SK-N-SH treated with all-trans-retinoic acid at 6 μM for 48 hours (cell line): ENCODE measurements at regions not wholly inside any gene's neighbourhood (a gene's known extent, or its start where the extent isn't known, plus 50 kb on each side); places are given as distances from the start of the nearest gene placed in this dataset.

Experiments used
- ATAC-seq: fragments of 200-7000 bp; cut with Tn5 transposase; 3 replicates; pipeline ENCODE4 v1.9.1; 2020; ENCODE audit warnings: mild to moderate bottlenecking, moderate library complexity
- ARNTL ChIP-seq: fragments of 450-650 bp; formaldehyde crosslinking; IDR thresholded peaks from 2 replicates; pipeline ENCODE4 v1.5.0; 2020; ENCODE audit warnings: low read depth, mild to moderate bottlenecking, moderate library complexity, borderline replicate concordance
- BACH2 ChIP-seq: fragments of 250-450 bp; sonication (Bioruptor Pico); IDR thresholded peaks from 2 replicates; pipeline ENCODE4 v1.9.0; 2021; ENCODE audit warnings: mild to moderate bottlenecking, borderline replicate concordance
- CSDC2 ChIP-seq: fragments of 250-450 bp; sonication (Bioruptor Pico); IDR thresholded peaks from 2 replicates; pipeline ENCODE4 v1.5.0; 2020; ENCODE audit warnings: mild to moderate bottlenecking, moderate library complexity
- ESRRG ChIP-seq: fragments of 250-450 bp; sonication (Bioruptor Pico); IDR thresholded peaks from 2 replicates; pipeline ENCODE4 v1.6.1; 2021; ENCODE audit warnings: mild to moderate bottlenecking
- GLIS3 ChIP-seq: fragments of 250-450 bp; sonication (Bioruptor Pico); IDR thresholded peaks from 2 replicates; pipeline ENCODE4 v1.5.0; 2020; ENCODE audit warnings: mild to moderate bottlenecking, moderate library complexity
- ISL1 ChIP-seq: fragments of 250-450 bp; sonication (Bioruptor Pico); IDR thresholded peaks from 2 replicates; pipeline ENCODE4 v2.1.2; 2022; ENCODE audit warnings: mild to moderate bottlenecking, moderate library complexity
- OSR1 ChIP-seq: fragments of 250-450 bp; sonication (Bioruptor Pico); IDR thresholded peaks from 2 replicates; pipeline ENCODE4 v1.8.0; 2022; ENCODE audit warnings: moderate library complexity, mild to moderate bottlenecking, inconsistent platforms
- PPARA ChIP-seq: fragments of 250-450 bp; sonication (Bioruptor Pico); IDR thresholded peaks from 2 replicates; pipeline ENCODE4 v1.5.0; 2020; ENCODE audit warnings: mild to moderate bottlenecking, borderline replicate concordance
- RARB ChIP-seq: fragments of 250-450 bp; sonication (Bioruptor Pico); IDR thresholded peaks from 2 replicates; pipeline ENCODE4 v1.8.0; 2021; ENCODE audit warnings: mild to moderate bottlenecking, moderate library complexity
- SNAI2 ChIP-seq: fragments of 250-450 bp; sonication (Bioruptor Pico); IDR thresholded peaks from 2 replicates; pipeline ENCODE4 v1.5.0; 2020; ENCODE audit warnings: mild to moderate bottlenecking, moderate library complexity
- TCF4 ChIP-seq: fragments of 250-450 bp; sonication (Bioruptor Pico); IDR thresholded peaks from 2 replicates; pipeline ENCODE4 v1.8.0; 2021; ENCODE audit warnings: mild to moderate bottlenecking, moderate library complexity, borderline replicate concordance
- TOX ChIP-seq: fragments of 250-450 bp; sonication (Bioruptor Pico); IDR thresholded peaks from 2 replicates; pipeline ENCODE4 v1.8.0; 2021; ENCODE audit warnings: mild to moderate bottlenecking, moderate library complexity, borderline replicate concordance
- ZFP3 ChIP-seq: fragments of 250-450 bp; sonication (Bioruptor Pico); IDR thresholded peaks from 2 replicates; pipeline ENCODE4 v1.5.0; 2020; ENCODE audit warnings: mild to moderate bottlenecking, moderate library complexity
- ZFP30 ChIP-seq: fragments of 450-650 bp; formaldehyde crosslinking; IDR thresholded peaks from 2 replicates; pipeline ENCODE4 v1.5.0; 2022; ENCODE audit warnings: mild to moderate bottlenecking, moderate library complexity
- ZNF70 ChIP-seq: fragments of 450-650 bp; formaldehyde crosslinking; IDR thresholded peaks from 2 replicates; pipeline ENCODE4 v1.5.0; 2020; ENCODE audit warnings: mild to moderate bottlenecking, moderate library complexity
- ZNF8 ChIP-seq: fragments of 450-650 bp; formaldehyde crosslinking; IDR thresholded peaks from 2 replicates; pipeline ENCODE4 v1.5.0; 2020; ENCODE audit warnings: mild to moderate bottlenecking, moderate library complexity
- TF ChIP-seq, protein P1 (sequence below): fragments of 250-450 bp; sonication (Bioruptor Pico); IDR thresholded peaks from 2 replicates; pipeline ENCODE4 v1.8.0; 2020; ENCODE audit warnings: mild to moderate bottlenecking, moderate library complexity, borderline replicate concordance
- TF ChIP-seq, protein P2 (sequence below): fragments of 250-450 bp; sonication (Bioruptor Pico); IDR thresholded peaks from 2 replicates; pipeline ENCODE4 v1.5.0; 2020; ENCODE audit warnings: mild to moderate bottlenecking, moderate library complexity
- TF ChIP-seq, protein P3 (sequence below): fragments of 250-450 bp; sonication (Bioruptor Pico); IDR thresholded peaks from 2 replicates; pipeline ENCODE4 v1.5.1; 2021; ENCODE audit warnings: mild to moderate bottlenecking, moderate library complexity

DNA sequence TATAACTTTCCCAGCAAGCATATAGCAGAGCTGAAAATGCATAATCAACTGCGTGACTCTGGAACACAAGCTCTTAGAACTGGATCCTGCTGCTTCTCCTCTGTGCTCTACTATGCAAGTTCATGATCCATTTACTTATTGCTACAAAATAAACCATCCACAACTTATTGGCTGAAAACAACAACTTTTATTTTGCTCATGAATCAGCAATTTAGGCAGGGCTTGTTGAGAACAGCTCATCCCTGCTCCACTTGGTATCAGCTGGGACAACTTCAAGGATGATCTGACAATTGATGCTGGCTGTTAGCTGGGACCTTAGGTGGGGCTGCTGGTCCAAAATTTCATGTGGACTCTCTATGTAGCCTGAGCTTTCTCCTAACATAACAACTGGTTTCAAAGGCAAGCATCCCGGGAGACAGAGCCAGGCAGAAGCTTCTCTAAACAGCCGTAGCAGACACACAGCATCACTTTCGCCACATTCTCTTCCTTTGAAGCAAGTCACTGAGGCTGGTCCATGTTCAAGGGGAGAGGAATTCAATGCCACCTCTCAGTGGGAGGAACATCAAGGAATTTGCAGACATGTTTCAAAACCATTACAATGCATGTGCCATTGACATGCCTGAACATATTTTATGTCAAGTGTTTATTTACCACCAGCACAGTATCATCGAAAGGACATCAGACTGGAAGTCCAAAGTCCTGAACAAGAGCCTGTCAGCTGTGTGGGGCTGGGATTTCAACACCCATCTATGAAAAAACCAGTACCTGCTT, 153.1 kb upstream of the PKDCC start:
- ATAC-seq = no peak
- no peak for TF ChIP-seq ISL1 (CRISPR knock-in tag)
- TF ChIP-seq, protein P1, sequence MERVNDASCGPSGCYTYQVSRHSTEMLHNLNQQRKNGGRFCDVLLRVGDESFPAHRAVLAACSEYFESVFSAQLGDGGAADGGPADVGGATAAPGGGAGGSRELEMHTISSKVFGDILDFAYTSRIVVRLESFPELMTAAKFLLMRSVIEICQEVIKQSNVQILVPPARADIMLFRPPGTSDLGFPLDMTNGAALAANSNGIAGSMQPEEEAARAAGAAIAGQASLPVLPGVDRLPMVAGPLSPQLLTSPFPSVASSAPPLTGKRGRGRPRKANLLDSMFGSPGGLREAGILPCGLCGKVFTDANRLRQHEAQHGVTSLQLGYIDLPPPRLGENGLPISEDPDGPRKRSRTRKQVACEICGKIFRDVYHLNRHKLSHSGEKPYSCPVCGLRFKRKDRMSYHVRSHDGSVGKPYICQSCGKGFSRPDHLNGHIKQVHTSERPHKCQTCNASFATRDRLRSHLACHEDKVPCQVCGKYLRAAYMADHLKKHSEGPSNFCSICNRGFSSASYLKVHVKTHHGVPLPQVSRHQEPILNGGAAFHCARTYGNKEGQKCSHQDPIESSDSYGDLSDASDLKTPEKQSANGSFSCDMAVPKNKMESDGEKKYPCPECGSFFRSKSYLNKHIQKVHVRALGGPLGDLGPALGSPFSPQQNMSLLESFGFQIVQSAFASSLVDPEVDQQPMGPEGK (CRISPR knock-in tag) = no peak
- TF ChIP-seq, protein P2, sequence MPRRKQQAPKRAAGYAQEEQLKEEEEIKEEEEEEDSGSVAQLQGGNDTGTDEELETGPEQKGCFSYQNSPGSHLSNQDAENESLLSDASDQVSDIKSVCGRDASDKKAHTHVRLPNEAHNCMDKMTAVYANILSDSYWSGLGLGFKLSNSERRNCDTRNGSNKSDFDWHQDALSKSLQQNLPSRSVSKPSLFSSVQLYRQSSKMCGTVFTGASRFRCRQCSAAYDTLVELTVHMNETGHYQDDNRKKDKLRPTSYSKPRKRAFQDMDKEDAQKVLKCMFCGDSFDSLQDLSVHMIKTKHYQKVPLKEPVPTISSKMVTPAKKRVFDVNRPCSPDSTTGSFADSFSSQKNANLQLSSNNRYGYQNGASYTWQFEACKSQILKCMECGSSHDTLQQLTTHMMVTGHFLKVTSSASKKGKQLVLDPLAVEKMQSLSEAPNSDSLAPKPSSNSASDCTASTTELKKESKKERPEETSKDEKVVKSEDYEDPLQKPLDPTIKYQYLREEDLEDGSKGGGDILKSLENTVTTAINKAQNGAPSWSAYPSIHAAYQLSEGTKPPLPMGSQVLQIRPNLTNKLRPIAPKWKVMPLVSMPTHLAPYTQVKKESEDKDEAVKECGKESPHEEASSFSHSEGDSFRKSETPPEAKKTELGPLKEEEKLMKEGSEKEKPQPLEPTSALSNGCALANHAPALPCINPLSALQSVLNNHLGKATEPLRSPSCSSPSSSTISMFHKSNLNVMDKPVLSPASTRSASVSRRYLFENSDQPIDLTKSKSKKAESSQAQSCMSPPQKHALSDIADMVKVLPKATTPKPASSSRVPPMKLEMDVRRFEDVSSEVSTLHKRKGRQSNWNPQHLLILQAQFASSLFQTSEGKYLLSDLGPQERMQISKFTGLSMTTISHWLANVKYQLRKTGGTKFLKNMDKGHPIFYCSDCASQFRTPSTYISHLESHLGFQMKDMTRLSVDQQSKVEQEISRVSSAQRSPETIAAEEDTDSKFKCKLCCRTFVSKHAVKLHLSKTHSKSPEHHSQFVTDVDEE (CRISPR knock-in tag) = no peak
- TF ChIP-seq ESRRG = no peak
- no peak for TF ChIP-seq GLIS3 (CRISPR knock-in tag)
- no peak for TF ChIP-seq CSDC2 (CRISPR knock-in tag)
- TF ChIP-seq ZFP3 (CRISPR knock-in tag) = no peak
- TF ChIP-seq ARNTL (CRISPR knock-in tag) = no peak
- no peak for TF ChIP-seq ZNF8
- no peak for TF ChIP-seq PPARA (CRISPR knock-in tag)
- no peak for TF ChIP-seq ZFP30 (CRISPR knock-in tag)
- TF ChIP-seq TOX (CRISPR knock-in tag) = no peak
- TF ChIP-seq ZNF70 (CRISPR knock-in tag) = no peak
- TF ChIP-seq OSR1 (CRISPR knock-in tag) = no peak
- TF ChIP-seq, protein P3, sequence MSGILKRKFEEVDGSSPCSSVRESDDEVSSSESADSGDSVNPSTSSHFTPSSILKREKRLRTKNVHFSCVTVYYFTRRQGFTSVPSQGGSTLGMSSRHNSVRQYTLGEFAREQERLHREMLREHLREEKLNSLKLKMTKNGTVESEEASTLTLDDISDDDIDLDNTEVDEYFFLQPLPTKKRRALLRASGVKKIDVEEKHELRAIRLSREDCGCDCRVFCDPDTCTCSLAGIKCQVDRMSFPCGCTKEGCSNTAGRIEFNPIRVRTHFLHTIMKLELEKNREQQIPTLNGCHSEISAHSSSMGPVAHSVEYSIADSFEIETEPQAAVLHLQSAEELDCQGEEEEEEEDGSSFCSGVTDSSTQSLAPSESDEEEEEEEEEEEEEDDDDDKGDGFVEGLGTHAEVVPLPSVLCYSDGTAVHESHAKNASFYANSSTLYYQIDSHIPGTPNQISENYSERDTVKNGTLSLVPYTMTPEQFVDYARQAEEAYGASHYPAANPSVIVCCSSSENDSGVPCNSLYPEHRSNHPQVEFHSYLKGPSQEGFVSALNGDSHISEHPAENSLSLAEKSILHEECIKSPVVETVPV (CRISPR knock-in tag) = no peak
- no peak for TF ChIP-seq RARB (CRISPR knock-in tag)

DNA sequence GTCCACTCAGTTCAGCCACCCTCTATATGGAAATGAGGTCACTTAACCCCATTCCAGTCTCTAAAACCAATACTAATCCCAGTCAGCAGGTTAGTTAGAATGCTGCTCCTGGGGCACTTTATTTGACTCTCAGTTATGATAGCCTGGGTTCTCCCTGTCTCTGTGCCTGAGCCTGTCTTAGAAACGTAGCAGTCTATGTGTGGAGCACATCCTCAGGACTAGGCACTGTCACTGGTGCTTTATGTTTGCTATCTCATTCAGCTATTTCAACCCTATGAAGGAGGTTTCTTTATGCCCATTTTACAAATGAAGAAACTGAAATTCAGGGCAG, 152.5 kb upstream of the PKDCC start:
- ATAC-seq = no peak

DNA sequence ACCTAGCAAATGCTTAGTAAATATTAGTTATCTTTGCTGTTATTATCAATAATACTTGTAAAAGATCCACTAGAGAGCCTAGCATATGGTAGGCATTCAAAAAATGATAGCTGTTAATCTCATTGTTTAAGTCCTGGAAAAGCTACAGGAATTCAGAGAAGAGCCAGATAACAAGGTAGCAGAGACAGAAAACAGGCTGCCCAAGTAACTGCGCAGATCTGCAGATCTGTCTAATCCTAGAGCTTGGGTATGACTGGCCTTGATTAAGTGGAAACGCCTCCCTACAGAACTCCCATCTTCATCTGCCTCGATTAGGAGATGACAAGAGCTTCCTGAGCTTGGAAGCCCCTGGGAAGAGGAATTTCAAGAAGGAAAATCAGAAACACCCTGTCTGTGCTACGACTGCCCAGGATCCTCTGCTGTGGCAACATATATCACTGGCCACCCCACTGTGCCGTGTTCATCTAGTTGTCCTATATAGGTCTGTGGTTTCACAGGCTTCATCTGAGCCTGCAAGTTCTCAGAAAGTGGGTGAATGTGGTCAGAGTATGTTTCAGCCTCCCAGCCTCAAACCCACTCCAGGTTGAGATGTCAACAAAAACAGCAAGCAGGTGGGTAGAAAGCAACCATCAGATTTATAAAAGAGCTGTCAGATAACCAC, 151.5 kb upstream of the PKDCC start:
- peak; percentile 30; the same call in 1 of the 3 replicates for ATAC-seq
- TF ChIP-seq ISL1 (CRISPR knock-in tag) = peak; percentile 27; the same call in 1 of the 2 replicates
- TF ChIP-seq, protein P2 (CRISPR knock-in tag) = peak; percentile 71
- TF ChIP-seq TCF4 (CRISPR knock-in tag) = peak; percentile 66; the same call in 1 of the 2 replicates
- no peak for TF ChIP-seq SNAI2 (CRISPR knock-in tag)
- no peak for TF ChIP-seq ZFP30 (CRISPR knock-in tag)
- TF ChIP-seq, protein P1 (CRISPR knock-in tag) = no peak

More for the DNA sequence above, 152.5 kb upstream of the PKDCC start:
- TF ChIP-seq GLIS3 (CRISPR knock-in tag) = no peak
- no peak for TF ChIP-seq SNAI2 (CRISPR knock-in tag)
- TF ChIP-seq BACH2 (CRISPR knock-in tag) = no peak
